ENCODE measurements at regions not wholly inside any gene's neighbourhood (a gene's known extent, or its start where the extent isn't known, plus 50 kb on each side); places are given as distances from the start of the nearest gene placed in this dataset.

DNA sequence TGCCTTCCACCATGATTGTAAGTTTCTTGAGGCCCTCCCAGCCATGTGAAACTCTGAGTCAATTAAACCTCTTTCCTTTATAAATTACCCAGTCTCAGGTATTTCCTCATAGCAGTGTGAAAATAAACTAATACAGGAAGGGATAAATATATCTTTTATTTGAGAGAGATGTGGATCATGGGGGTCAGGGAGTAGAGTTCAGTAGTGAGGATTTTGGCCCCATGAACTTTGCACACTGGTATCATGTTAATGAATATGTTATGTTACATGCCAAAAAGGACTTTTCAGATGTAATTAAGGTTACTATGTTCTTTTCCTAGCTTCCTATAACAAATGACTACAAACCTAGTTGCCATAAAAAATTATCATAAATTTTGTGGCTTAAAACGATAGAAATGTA is 1393.7 kb downstream of the DSC3 start:
- H3K4me3 ChIP-seq (ENCODE audit: low read length), result no peak overlapping the region
- TF ChIP-seq, protein P1, sequence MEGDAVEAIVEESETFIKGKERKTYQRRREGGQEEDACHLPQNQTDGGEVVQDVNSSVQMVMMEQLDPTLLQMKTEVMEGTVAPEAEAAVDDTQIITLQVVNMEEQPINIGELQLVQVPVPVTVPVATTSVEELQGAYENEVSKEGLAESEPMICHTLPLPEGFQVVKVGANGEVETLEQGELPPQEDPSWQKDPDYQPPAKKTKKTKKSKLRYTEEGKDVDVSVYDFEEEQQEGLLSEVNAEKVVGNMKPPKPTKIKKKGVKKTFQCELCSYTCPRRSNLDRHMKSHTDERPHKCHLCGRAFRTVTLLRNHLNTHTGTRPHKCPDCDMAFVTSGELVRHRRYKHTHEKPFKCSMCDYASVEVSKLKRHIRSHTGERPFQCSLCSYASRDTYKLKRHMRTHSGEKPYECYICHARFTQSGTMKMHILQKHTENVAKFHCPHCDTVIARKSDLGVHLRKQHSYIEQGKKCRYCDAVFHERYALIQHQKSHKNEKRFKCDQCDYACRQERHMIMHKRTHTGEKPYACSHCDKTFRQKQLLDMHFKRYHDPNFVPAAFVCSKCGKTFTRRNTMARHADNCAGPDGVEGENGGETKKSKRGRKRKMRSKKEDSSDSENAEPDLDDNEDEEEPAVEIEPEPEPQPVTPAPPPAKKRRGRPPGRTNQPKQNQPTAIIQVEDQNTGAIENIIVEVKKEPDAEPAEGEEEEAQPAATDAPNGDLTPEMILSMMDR (IDR thresholded peaks at IDR 0.05; ENCODE audit: insufficient read depth, low read depth, low read length, missing control alignments), result no peak
- DNase-seq (ENCODE audit: low read depth), result no peak

DNA sequence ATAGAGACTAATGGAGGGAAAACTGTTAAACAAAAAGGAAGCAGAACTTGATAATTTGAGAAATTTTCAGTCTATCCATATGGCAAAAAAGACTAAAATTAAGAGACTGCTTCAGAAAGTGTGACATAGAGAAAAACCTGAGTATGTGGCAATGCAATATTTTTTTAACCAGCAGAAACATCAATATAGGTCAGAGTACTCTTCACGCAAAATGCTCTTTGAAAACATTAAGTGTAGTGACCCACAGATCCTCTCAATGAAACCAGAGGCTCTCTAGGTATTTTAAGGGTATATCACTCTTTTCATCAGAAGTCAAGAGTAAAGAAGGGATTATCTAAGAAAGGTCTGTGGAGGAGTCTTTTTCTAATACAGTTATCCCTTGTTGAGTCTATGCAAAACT is 1394.8 kb downstream of the DSC3 start:
- no peak overlapping the region for H3K4me3 ChIP-seq (ENCODE audit: low read length)
- TF ChIP-seq, protein P1 (IDR thresholded peaks at IDR 0.05; ENCODE audit: insufficient read depth, low read depth, low read length, missing control alignments), result no peak
- DNase-seq (ENCODE audit: low read depth), result no peak

DNA sequence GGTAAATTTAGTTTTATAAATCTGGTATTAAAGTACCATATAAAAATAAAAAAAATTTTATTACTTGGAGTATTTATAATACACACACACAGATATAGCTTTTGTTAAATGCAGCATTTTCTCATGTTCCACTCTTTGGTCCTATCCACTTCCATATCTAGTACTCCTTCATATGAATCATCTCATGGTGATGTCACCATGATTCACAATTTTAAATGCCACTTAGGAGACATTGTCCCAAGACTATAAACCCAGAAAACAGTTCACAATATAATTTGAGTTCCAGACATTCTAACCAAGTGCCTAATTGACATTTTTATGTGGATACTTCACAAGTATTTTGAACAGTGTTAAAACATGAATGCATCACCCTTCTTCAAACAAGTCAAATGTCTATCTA is 1398.3 kb downstream of the DSC3 start:
- no peak overlapping the region for H3K4me3 ChIP-seq (ENCODE audit: low read length)
- TF ChIP-seq, protein P1 (IDR thresholded peaks at IDR 0.05; ENCODE audit: insufficient read depth, low read depth, low read length, missing control alignments), result no peak
- peak; percentile 61 for DNase-seq (ENCODE audit: low read depth)

DNA sequence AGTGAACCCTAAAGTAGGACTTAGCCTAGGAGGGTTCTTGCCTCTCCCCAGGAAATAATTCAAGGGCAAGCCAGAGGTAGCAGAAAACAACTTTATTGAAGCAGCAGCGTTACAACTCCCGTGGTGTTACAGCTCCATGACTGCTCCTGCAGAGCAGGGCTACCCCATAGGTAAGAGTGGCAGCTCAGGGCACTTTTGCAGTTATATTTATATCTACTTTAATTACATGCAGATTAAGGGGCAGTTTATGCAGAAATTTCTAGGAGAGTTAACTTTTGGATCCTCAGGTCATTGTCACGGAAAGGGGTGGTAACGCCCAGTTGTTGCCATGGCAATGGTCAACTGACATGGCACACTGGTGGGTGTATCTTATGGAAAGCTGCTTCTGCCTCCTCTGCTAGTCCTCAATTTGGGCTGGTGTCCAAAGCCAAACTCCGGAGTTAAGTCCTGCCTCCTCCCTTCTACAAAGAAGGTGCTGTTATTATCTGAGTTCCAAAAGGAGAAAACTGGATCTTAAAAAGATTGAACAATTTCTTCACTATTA is 1413.0 kb downstream of the DSC3 start:
- TF ChIP-seq, protein P1 (IDR thresholded peaks at IDR 0.05; ENCODE audit: insufficient read depth, low read depth, low read length, missing control alignments), result no peak
- H3K4me3 ChIP-seq (ENCODE audit: low read length), result no peak overlapping the region
- no peak for DNase-seq (ENCODE audit: low read depth)

DNA sequence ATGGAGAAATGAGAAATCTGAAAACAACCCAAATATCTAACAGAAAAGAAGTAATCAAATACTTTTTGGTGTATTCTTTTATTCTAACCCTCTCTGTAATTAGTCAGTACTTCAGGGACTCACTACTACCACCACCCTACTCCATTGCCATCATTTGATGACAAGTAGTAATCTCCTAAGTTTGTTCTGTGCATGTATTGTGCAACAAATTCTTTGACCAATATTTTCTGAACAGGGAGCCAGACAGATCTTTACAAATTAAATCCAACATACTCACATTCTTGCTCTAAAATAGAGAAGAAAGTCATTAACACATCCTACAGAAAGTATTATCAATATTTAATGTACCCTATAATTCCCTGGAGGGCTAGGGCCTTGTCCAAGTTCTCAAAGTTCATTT is 1416.4 kb downstream of the DSC3 start:
- TF ChIP-seq, protein P1 (IDR thresholded peaks at IDR 0.05; ENCODE audit: insufficient read depth, low read depth, low read length, missing control alignments), result no peak
- no peak for DNase-seq (ENCODE audit: low read depth)
- H3K4me3 ChIP-seq (ENCODE audit: low read length), result no peak overlapping the region

DNA sequence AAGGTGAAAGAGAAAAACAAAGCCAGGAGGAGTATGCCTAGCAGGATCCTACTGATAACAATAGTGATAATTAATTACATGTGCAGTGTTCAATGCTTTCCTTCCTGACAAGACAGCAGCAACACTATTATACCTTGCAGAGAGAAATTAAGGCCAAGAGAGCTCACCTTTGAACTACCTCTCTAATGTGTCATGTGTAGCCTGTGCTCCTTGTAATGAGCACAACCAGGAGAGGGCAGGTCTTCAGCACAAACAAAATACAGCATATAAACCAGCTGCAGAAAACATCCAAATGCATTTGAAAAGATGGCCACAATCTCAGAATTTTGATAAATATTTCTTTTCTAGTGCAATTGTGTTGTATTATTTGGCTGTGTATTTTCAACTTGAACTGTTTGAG is 1425.7 kb downstream of the DSC3 start:
- DNase-seq (ENCODE audit: low read depth), result peak; percentile 2
- no peak overlapping the region for H3K4me3 ChIP-seq (ENCODE audit: low read length)
- TF ChIP-seq, protein P1 (IDR thresholded peaks at IDR 0.05; ENCODE audit: insufficient read depth, low read depth, low read length, missing control alignments), result no peak

DNA sequence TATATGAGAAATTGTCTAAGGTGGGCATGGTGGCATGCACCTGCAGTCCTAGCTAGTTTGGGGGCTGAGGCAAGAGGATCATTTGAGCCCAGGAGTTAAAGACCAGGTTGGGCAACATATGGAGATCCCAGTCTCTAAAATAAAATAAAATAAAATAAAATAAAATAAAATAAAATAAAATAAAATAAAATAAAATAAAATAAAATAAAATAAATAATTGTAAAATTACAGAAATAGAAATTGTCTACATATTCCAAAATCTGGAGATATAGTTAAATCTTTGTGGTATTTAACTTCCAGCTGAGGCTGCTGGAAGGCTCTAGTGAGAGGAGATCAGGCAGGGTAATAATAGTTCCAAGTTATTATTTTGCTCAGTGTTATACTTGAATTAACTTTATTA is 1432.1 kb upstream of the CDH2 start:
- TF ChIP-seq, protein P1 (IDR thresholded peaks at IDR 0.05; ENCODE audit: insufficient read depth, low read depth, low read length, missing control alignments), result no peak
- no peak overlapping the region for H3K4me3 ChIP-seq (ENCODE audit: low read length)
- no peak for DNase-seq (ENCODE audit: low read depth)
